B cell (primary cell): ENCODE measurements at regions not wholly inside any gene's neighbourhood (a gene's known extent, or its start where the extent isn't known, plus 50 kb on each side); places are given as distances from the start of the nearest gene placed in this dataset.

Experiments used
- ATAC-seq: fragments of 200-7000 bp; cut with Tn5 transposase; one replicate; pipeline ENCODE4 v1.10.0; 2021; ENCODE audit warnings: low read depth, mild to moderate bottlenecking, moderate number of reproducible peaks, moderate library complexity
- CTCF ChIA-PET: fragments of 350-600 bp; sonication (Branson Sonifier 250); formaldehyde crosslinking; loops from one replicate; lab custom pipeline; 2021; ENCODE audit warnings: antibody characterized with exemption, inconsistent platforms; lab: Charles Lee
- POLR2A ChIA-PET: fragments of 350-600 bp; sonication (Branson Sonifier 250); formaldehyde crosslinking; loops from one replicate; lab custom pipeline; 2021; ENCODE audit warnings: antibody characterized with exemption; lab: Charles Lee
- DNase-seq: peaks from one replicate; pipeline ENCODE4 v3.0.0; 2013
- H2AFZ ChIP-seq: 2 replicates; pipeline ENCODE4 v1.6.1; 2012; ENCODE audit warnings: mild to moderate bottlenecking, low read depth, low read length; ENCODE audit not compliant: insufficient read depth, poor library complexity, severe bottlenecking
- H3K27ac ChIP-seq, 2 donors: 1 replicate in 1 of 2; 2 replicates in 1 of 2; pipeline ENCODE4 v1.5.1; 2012 to 2013; ENCODE audit warnings: low read length in 2 of 2, mild to moderate bottlenecking in 2 of 2, moderate library complexity in 1 of 2
- H3K27me3 ChIP-seq, 4 experiments: fragments of 200-600 bp in 1 of 4; sonication (generic) in 1 of 4; replicated peaks in 1 of 4; 1 replicate in 2 of 4; 2 replicates in 2 of 4; pipeline versions ENCODE4 v1.6.1 to v1.7.0; 2013 to 2016; ENCODE audit warnings: low read length in 3 of 4, mild to moderate bottlenecking in 2 of 4, mixed read lengths in 1 of 4, moderate library complexity in 1 of 4; ENCODE audit not compliant: insufficient read depth in 4 of 4, control insufficient read depth in 3 of 4; ENCODE audit errors: control extremely low read depth in 1 of 4
- H3K36me3 ChIP-seq, 2 experiments: replicated peaks in 1 of 2; 1 replicate in 1 of 2; 2 replicates in 1 of 2; pipeline versions ENCODE4 v1.6.1 to v1.7.1; 2013; ENCODE audit warnings: low read length in 1 of 2; ENCODE audit not compliant: insufficient read depth in 2 of 2, control insufficient read depth in 1 of 2; ENCODE audit errors: control extremely low read depth in 1 of 2, extremely low read depth in 1 of 2
- H3K4me1 ChIP-seq, 2 donors: fragments of 200-600 bp in 1 of 2; sonication (generic) in 1 of 2; 1 replicate in 1 of 2; 2 replicates in 1 of 2; pipeline versions ENCODE4 v1.5.1 to v1.6.1; 2013 to 2017; ENCODE audit warnings: low read length in 2 of 2; ENCODE audit not compliant: control insufficient read depth in 2 of 2, insufficient read depth in 2 of 2
- H3K4me2 ChIP-seq: replicated peaks from 2 replicates; pipeline ENCODE3; 2012; ENCODE audit warnings: mild to moderate bottlenecking, low read depth, low read length; ENCODE audit not compliant: poor library complexity, severe bottlenecking
- H3K4me3 ChIP-seq, 5 experiments: fragments of 200-600 bp in 1 of 5; sonication (generic) in 1 of 5; 1 replicate in 3 of 5; 2 replicates in 2 of 5; pipeline versions ENCODE4 v1.5.1 to v1.7.0; 2011 to 2016; ENCODE audit warnings: low read length in 4 of 5, mild to moderate bottlenecking in 4 of 5, low read depth in 2 of 5, control low read depth in 1 of 5, moderate library complexity in 1 of 5; ENCODE audit not compliant: insufficient read depth in 1 of 5; ENCODE audit errors: control extremely low read depth in 1 of 5, extremely low read depth in 1 of 5
- H3K79me2 ChIP-seq: fragments of 200-600 bp; sonication (generic); one replicate; pipeline ENCODE4 v1.6.0; 2016; ENCODE audit warnings: low read length; ENCODE audit not compliant: control insufficient read depth, insufficient read depth
- H3K9ac ChIP-seq: fragments of 200-600 bp; sonication (generic); 2 replicates; pipeline ENCODE4 v1.6.1; 2017; ENCODE audit warnings: mild to moderate bottlenecking, low read length, moderate library complexity
- H3K9me3 ChIP-seq, 3 donors: one replicate each; pipeline versions ENCODE4 v1.6.1 to v1.7.1; 2013; ENCODE audit warnings: low read length in 2 of 3; ENCODE audit not compliant: control insufficient read depth in 2 of 3, insufficient read depth in 1 of 3; ENCODE audit errors: control extremely low read depth in 1 of 3
- H4K20me1 ChIP-seq: 2 replicates; pipeline ENCODE4 v1.6.0; 2012; ENCODE audit warnings: mild to moderate bottlenecking, low read length; ENCODE audit not compliant: insufficient read depth, control insufficient read depth, poor library complexity, severe bottlenecking
- H3K27ac Mint-ChIP-seq: one replicate; pipeline ENCODE4 v1.8.0; 2021; ENCODE audit warnings: mixed read lengths
- H3K27me3 Mint-ChIP-seq: one replicate; pipeline ENCODE4 v1.8.0; 2021; ENCODE audit warnings: mixed read lengths
- H3K4me1 Mint-ChIP-seq: one replicate; pipeline ENCODE4 v1.8.0; 2021; ENCODE audit warnings: mixed read lengths
- H3K4me3 Mint-ChIP-seq: one replicate; pipeline ENCODE4 v1.8.0; 2021; ENCODE audit warnings: mixed read lengths
- H3K9me3 Mint-ChIP-seq: one replicate; pipeline ENCODE4 v1.8.0; 2022; ENCODE audit warnings: mixed read lengths; ENCODE audit not compliant: insufficient read depth
- EZH2 ChIP-seq: IDR thresholded peaks from 2 replicates; pipeline ENCODE4 v1.6.1; 2012; ENCODE audit warnings: borderline replicate concordance, low read depth, mild to moderate bottlenecking, moderate library complexity, low read length; ENCODE audit not compliant: insufficient read depth, poor library complexity, severe bottlenecking
- WGBS: methylation state at CpG from one replicate; pipeline ENCODE4 v1.1.5; 2013; ENCODE audit warnings: missing lambda C conversion rate; ENCODE audit not compliant: insufficient coverage; 5-methylcytosine and 5-hydroxymethylcytosine counted together
- intact Hi-C: fragments of 100-400 bp; cut with micrococcal nuclease; formaldehyde crosslinking; loops from one replicate; pipeline ENCODE4 v1.10.0; 2022
- TF ChIP-seq, protein P1 (sequence below): fragments of 200-600 bp; IDR thresholded peaks from one replicate; pipeline ENCODE4 v1.8.0; 2022; ENCODE audit warnings: antibody characterized with exemption, mild to moderate bottlenecking

DNA sequence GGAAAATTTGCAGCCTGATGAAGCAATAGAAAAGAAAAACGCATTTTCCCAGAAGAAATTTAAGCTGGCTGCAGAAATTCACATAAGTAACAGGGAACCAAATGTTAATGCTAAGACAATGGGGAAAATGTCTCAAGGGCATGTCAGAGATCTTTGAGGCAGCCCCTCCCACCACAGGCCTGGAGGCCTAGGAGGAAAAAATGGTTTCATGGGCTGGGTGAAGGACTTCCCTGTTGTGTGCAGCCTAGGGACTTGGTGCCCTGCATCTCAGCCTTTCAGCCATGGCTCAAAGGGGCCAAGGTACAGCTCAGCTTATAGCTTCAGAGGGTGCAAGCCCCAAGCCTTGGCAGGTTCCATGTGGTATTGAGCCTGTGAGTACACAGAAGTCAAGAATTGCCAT is 476.1 kb upstream of the DPP6 start:
- WGBS = no CpG with 5 or more reads among the region's 1 CpG
- Histone ChIP-seq H3K9ac (no peak overlapping the region), H3K4me3 (no peak overlapping the region), H3K9me3 (peaks cover 0 to 19% (median 11%) of the 10 kb centered on the region in 3 donors), H3K4me2 (no peak overlapping the region), H3K27ac (no peak overlapping the region), H3K36me3 (no peaks in the 10 kb centered on the region), H3K79me2 (no peaks in the 10 kb centered on the region), H3K27me3 (no peaks in the 10 kb centered on the region), H3K4me1 (no peaks in the 10 kb centered on the region), H4K20me1 (no peaks in the 10 kb centered on the region), H2AFZ (no peak overlapping the region)
- peaks cover 8% of the 10 kb centered on the region for H3K9me3 Mint-ChIP-seq
- ChIA-PET CTCF (no interaction called here), POLR2A (no interaction called here)
- TF ChIP-seq, protein P1, sequence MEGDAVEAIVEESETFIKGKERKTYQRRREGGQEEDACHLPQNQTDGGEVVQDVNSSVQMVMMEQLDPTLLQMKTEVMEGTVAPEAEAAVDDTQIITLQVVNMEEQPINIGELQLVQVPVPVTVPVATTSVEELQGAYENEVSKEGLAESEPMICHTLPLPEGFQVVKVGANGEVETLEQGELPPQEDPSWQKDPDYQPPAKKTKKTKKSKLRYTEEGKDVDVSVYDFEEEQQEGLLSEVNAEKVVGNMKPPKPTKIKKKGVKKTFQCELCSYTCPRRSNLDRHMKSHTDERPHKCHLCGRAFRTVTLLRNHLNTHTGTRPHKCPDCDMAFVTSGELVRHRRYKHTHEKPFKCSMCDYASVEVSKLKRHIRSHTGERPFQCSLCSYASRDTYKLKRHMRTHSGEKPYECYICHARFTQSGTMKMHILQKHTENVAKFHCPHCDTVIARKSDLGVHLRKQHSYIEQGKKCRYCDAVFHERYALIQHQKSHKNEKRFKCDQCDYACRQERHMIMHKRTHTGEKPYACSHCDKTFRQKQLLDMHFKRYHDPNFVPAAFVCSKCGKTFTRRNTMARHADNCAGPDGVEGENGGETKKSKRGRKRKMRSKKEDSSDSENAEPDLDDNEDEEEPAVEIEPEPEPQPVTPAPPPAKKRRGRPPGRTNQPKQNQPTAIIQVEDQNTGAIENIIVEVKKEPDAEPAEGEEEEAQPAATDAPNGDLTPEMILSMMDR = no peak
- TF ChIP-seq EZH2 = no peak
- no peaks in the 10 kb centered on the region for H3K27me3 Mint-ChIP-seq
- no peaks in the 10 kb centered on the region for H3K4me1 Mint-ChIP-seq
- no peak overlapping the region for H3K27ac Mint-ChIP-seq
- no peak overlapping the region for H3K4me3 Mint-ChIP-seq
- ATAC-seq (no peak), DNase-seq (no peak)
- intact Hi-C loops = no loop called here

DNA sequence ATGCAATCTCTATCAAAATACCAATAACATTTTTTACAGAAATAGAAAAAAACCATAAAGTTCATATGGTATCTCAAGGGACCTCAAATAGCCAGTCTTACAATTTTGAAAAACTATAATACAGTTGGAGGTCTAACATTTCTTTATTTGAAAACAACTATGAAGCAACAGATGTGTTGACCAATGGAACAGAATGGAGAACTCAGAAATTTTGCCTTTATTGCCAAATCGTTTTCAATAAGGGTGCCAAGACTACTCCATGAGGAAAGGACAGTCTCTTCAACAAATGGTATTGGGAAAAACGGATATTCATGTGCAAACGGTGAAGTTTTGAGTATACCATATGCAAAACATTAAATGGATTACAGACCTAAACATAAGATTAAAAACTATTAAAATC is 470.8 kb upstream of the DPP6 start:
- Histone ChIP-seq H3K27me3 (no peaks in the 10 kb centered on the region), H2AFZ (no peak overlapping the region), H3K4me2 (no peak overlapping the region), H4K20me1 (no peaks in the 10 kb centered on the region), H3K79me2 (no peaks in the 10 kb centered on the region), H3K9ac (no peak overlapping the region), H3K9me3 (peaks cover 0 to 5% (median 3%) of the 10 kb centered on the region in 3 donors), H3K4me3 (no peak overlapping the region), H3K27ac (no peak overlapping the region), H3K36me3 (no peaks in the 10 kb centered on the region), H3K4me1 (no peaks in the 10 kb centered on the region)
- TF ChIP-seq EZH2 = no peak
- TF ChIP-seq, protein P1 = no peak
- intact Hi-C loops = no loop called here
- no peak overlapping the region for H3K27ac Mint-ChIP-seq
- ATAC-seq = no peak
- ChIA-PET POLR2A (no interaction called here), CTCF (no interaction called here)
- no peaks in the 10 kb centered on the region for H3K27me3 Mint-ChIP-seq
- 40% methylated on average over 1 of the region's 3 CpGs for WGBS
- no peaks in the 10 kb centered on the region for H3K4me1 Mint-ChIP-seq
- DNase-seq = no peak
- H3K9me3 Mint-ChIP-seq = peaks cover 9% of the 10 kb centered on the region
- no peak overlapping the region for H3K4me3 Mint-ChIP-seq
